ENCODE measurements at regions not wholly inside any gene's neighbourhood (a gene's known extent, or its start where the extent isn't known, plus 50 kb on each side); places are given as distances from the start of the nearest gene placed in this dataset.

DNA sequence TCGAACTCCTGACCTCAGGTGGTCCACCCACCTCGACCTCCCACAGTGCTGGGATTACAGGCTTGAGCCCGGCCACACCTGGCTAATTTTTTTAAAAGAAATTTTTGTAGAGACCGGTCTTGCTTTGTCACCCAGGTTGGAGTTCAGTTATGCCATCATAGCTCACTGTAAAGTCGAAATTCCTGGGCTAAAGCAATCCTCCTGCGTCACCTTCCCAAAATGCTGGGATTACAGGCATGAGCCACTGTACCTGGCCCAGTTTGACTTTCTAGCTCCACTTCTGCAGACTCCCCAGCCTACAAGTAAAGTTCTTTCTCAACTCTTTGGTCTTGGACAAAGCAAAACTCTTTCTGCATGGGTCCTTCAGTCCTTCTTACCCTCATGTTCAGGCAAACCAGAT is 214.1 kb downstream of the SKIDA1 start:
- no peak for DNase-seq (ENCODE audit: low spot score)
- no peaks in the 10 kb centered on the region for H3K79me1 ChIP-seq (ENCODE audit: low read depth, low read length)
- no peak overlapping the region for H3K18ac ChIP-seq (ENCODE audit: low read length)
- no peak overlapping the region for H4K8ac ChIP-seq (ENCODE audit: low read depth, low read length)
- no peak overlapping the region for H2BK5ac ChIP-seq (ENCODE audit: low read length)
- H3K27ac ChIP-seq (replicated peaks; ENCODE audit: low read length) = no peak overlapping the region
- peaks cover 14 to 23% of the 10 kb centered on the region in 2 donors for H3K4me1 ChIP-seq (ENCODE audit: control insufficient read depth in 2 of 2, insufficient read depth in 1 of 2, low read depth in 1 of 2, low read length in 2 of 2)
- H3K9ac ChIP-seq (ENCODE audit: low read depth, low read length, poor library complexity) = no peak overlapping the region
- WGBS, 2 donors (ENCODE audit: extremely low coverage in 2 of 2, insufficient read length in 2 of 2, insufficient replicate concordance in 1 of 2) = no CpG with 5 or more reads among the region's 6 CpGs
- no peaks in the 10 kb centered on the region for H3K9me3 ChIP-seq (replicated peaks in 1 of 2; ENCODE audit: control insufficient read depth in 2 of 2, insufficient read depth in 1 of 2, low read depth in 1 of 2, low read length in 2 of 2)
- no peak overlapping the region for H3K14ac ChIP-seq (ENCODE audit: low read length)
- no peak overlapping the region for H2AFZ ChIP-seq (ENCODE audit: low read length)
- no peaks in the 10 kb centered on the region for H3K27me3 ChIP-seq (ENCODE audit: control insufficient read depth in 3 of 3, insufficient read depth in 3 of 3, low read depth in 1 of 3, low read length in 3 of 3)
- no peak overlapping the region for H2AK5ac ChIP-seq (ENCODE audit: low read depth, low read length)
- no peak overlapping the region for H2BK12ac ChIP-seq (ENCODE audit: low read length)
- no peak overlapping the region for H3K23ac ChIP-seq (ENCODE audit: low read depth, low read length, poor library complexity)
- H2BK15ac ChIP-seq (ENCODE audit: low read length) = no peak overlapping the region
- no peak overlapping the region for H2BK120ac ChIP-seq (ENCODE audit: low read depth, low read length)
- H3K36me3 ChIP-seq (replicated peaks in 1 of 2; ENCODE audit: control insufficient read depth in 2 of 2, insufficient read depth in 2 of 2, low read length in 2 of 2) = no peaks in the 10 kb centered on the region
- no peak overlapping the region for H3K4ac ChIP-seq (ENCODE audit: low read length)
- no peak overlapping the region for H3K4me3 ChIP-seq (ENCODE audit: low read length in 2 of 2)
- no peak overlapping the region for H4K91ac ChIP-seq (ENCODE audit: low read depth, low read length, poor library complexity)
- no peak overlapping the region for H3K4me2 ChIP-seq (ENCODE audit: insufficient read depth, low read length, poor library complexity, severe bottlenecking)

DNA sequence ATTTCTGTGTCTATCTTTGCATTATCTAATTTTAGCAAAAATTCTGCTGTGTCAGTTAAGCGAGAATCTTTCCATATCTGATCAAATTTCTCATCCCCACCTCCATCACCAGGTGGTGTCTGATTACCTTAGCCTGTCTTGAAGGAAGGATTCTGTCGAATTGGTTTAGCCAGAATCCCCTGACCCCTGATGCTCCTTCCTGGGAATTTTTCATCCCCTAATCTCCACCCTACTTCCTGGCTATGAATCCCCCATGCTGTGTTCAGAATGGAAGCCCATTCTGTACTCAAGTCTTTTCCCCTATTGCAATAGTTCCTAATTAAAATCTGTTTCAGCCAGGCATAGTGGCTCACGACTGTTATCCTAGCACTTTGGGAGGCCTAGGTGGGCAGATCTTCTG is 216.1 kb downstream of the SKIDA1 start:
- Histone ChIP-seq H3K18ac (ENCODE audit: low read length) (no peak overlapping the region), H3K23ac (ENCODE audit: low read depth, low read length, poor library complexity) (no peak overlapping the region), H2BK5ac (ENCODE audit: low read length) (no peak overlapping the region), H3K27ac (replicated peaks; ENCODE audit: low read length) (no peak overlapping the region), H3K79me1 (ENCODE audit: low read depth, low read length) (no peaks in the 10 kb centered on the region), H3K4me1 (ENCODE audit: control insufficient read depth in 2 of 2, insufficient read depth in 1 of 2, low read depth in 1 of 2, low read length in 2 of 2) (peaks cover 3 to 12% of the 10 kb centered on the region in 2 donors), H3K9ac (ENCODE audit: low read depth, low read length, poor library complexity) (no peak overlapping the region), H3K4me3 (ENCODE audit: low read length in 2 of 2) (no peak overlapping the region), H4K91ac (ENCODE audit: low read depth, low read length, poor library complexity) (no peak overlapping the region), H2BK12ac (ENCODE audit: low read length) (no peak overlapping the region), H4K8ac (ENCODE audit: low read depth, low read length) (no peak overlapping the region), H3K4ac (ENCODE audit: low read length) (no peak overlapping the region), H3K4me2 (ENCODE audit: insufficient read depth, low read length, poor library complexity, severe bottlenecking) (no peak overlapping the region), H3K36me3 (replicated peaks in 1 of 2; ENCODE audit: control insufficient read depth in 2 of 2, insufficient read depth in 2 of 2, low read length in 2 of 2) (no peaks in the 10 kb centered on the region), H2BK15ac (ENCODE audit: low read length) (no peak overlapping the region), H3K9me3 (replicated peaks in 1 of 2; ENCODE audit: control insufficient read depth in 2 of 2, insufficient read depth in 1 of 2, low read depth in 1 of 2, low read length in 2 of 2) (no peaks in the 10 kb centered on the region), H3K27me3 (ENCODE audit: control insufficient read depth in 3 of 3, insufficient read depth in 3 of 3, low read depth in 1 of 3, low read length in 3 of 3) (no peaks in the 10 kb centered on the region), H2BK120ac (ENCODE audit: low read depth, low read length) (no peak overlapping the region), H2AFZ (ENCODE audit: low read length) (no peak overlapping the region), H2AK5ac (ENCODE audit: low read depth, low read length) (no peak overlapping the region), H3K14ac (ENCODE audit: low read length) (no peak overlapping the region)
- no peak for DNase-seq (ENCODE audit: low spot score)
- no CpG with 5 or more reads among the region's 3 CpGs for WGBS, 2 donors (ENCODE audit: extremely low coverage in 2 of 2, insufficient read length in 2 of 2, insufficient replicate concordance in 1 of 2)

DNA sequence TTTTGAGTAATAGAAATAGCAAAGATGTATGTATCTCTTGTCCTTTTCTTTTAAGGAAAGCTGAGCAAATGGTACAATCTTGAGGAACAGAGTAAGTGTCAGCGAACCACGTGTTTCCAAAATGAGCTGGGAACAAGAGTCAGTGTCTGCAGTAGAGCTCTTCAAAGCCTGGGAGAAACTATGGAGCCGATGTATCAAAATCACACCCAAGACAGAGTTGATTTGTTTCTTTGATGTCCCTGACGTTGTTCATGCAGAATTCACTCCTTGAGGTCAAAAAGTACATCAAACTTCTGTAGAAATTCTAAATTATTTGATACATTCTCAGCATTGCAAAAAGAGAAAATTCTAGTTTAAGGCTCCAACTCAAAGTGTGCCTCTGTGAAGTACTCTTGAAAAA is 216.5 kb downstream of the SKIDA1 start:
- Histone ChIP-seq H2BK12ac (ENCODE audit: low read length) (no peak overlapping the region), H3K9me3 (replicated peaks in 1 of 2; ENCODE audit: control insufficient read depth in 2 of 2, insufficient read depth in 1 of 2, low read depth in 1 of 2, low read length in 2 of 2) (no peaks in the 10 kb centered on the region), H4K8ac (ENCODE audit: low read depth, low read length) (no peak overlapping the region), H3K79me1 (ENCODE audit: low read depth, low read length) (no peaks in the 10 kb centered on the region), H3K27me3 (ENCODE audit: control insufficient read depth in 3 of 3, insufficient read depth in 3 of 3, low read depth in 1 of 3, low read length in 3 of 3) (no peaks in the 10 kb centered on the region), H2BK120ac (ENCODE audit: low read depth, low read length) (no peak overlapping the region), H3K36me3 (replicated peaks in 1 of 2; ENCODE audit: control insufficient read depth in 2 of 2, insufficient read depth in 2 of 2, low read length in 2 of 2) (no peaks in the 10 kb centered on the region), H3K18ac (ENCODE audit: low read length) (no peak overlapping the region), H4K91ac (ENCODE audit: low read depth, low read length, poor library complexity) (no peak overlapping the region), H3K14ac (ENCODE audit: low read length) (no peak overlapping the region), H2AFZ (ENCODE audit: low read length) (no peak overlapping the region), H2BK15ac (ENCODE audit: low read length) (no peak overlapping the region), H3K9ac (ENCODE audit: low read depth, low read length, poor library complexity) (no peak overlapping the region), H3K4me2 (ENCODE audit: insufficient read depth, low read length, poor library complexity, severe bottlenecking) (no peak overlapping the region), H2AK5ac (ENCODE audit: low read depth, low read length) (no peak overlapping the region), H3K4ac (ENCODE audit: low read length) (no peak overlapping the region), H2BK5ac (ENCODE audit: low read length) (no peak overlapping the region), H3K4me1 (ENCODE audit: control insufficient read depth in 2 of 2, insufficient read depth in 1 of 2, low read depth in 1 of 2, low read length in 2 of 2) (peaks cover 3 to 7% of the 10 kb centered on the region in 2 donors), H3K27ac (replicated peaks; ENCODE audit: low read length) (no peak overlapping the region), H3K23ac (ENCODE audit: low read depth, low read length, poor library complexity) (no peak overlapping the region), H3K4me3 (ENCODE audit: low read length in 2 of 2) (no peak overlapping the region)
- no CpG with 5 or more reads among the region's 4 CpGs for WGBS, 2 donors (ENCODE audit: extremely low coverage in 2 of 2, insufficient read length in 2 of 2, insufficient replicate concordance in 1 of 2)
- no peak for DNase-seq (ENCODE audit: low spot score)

DNA sequence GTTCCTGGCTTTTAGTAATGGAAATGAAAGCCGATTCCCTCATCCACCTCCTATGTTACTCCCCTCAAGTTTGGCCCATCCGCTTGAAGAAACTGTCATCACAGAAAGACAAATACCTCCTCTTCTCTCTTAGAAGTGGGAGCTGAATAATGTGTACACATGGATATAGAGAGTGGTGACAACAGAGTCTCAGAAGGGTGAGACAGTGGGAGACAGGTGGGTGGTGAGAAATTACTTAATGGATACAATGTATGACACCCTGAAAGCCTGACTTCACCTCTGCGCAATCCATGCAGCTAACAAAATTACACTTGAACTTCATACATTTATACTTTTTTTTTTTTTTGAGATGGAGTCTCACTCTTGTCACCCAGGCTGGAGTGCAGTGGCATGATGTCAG is 217.5 kb downstream of the SKIDA1 start:
- Histone ChIP-seq H3K18ac (ENCODE audit: low read length) (no peak overlapping the region), H3K4me1 (ENCODE audit: control insufficient read depth in 2 of 2, insufficient read depth in 1 of 2, low read depth in 1 of 2, low read length in 2 of 2) (peaks cover 0 to 3% of the 10 kb centered on the region in 2 donors), H4K8ac (ENCODE audit: low read depth, low read length) (no peak overlapping the region), H3K23ac (ENCODE audit: low read depth, low read length, poor library complexity) (no peak overlapping the region), H2BK120ac (ENCODE audit: low read depth, low read length) (no peak overlapping the region), H3K79me1 (ENCODE audit: low read depth, low read length) (no peaks in the 10 kb centered on the region), H2AFZ (ENCODE audit: low read length) (no peak overlapping the region), H4K91ac (ENCODE audit: low read depth, low read length, poor library complexity) (no peak overlapping the region), H3K4me3 (ENCODE audit: low read length in 2 of 2) (no peak overlapping the region), H3K4ac (ENCODE audit: low read length) (no peak overlapping the region), H3K27ac (replicated peaks; ENCODE audit: low read length) (no peak overlapping the region), H3K9me3 (replicated peaks in 1 of 2; ENCODE audit: control insufficient read depth in 2 of 2, insufficient read depth in 1 of 2, low read depth in 1 of 2, low read length in 2 of 2) (no peaks in the 10 kb centered on the region), H2BK5ac (ENCODE audit: low read length) (no peak overlapping the region), H3K4me2 (ENCODE audit: insufficient read depth, low read length, poor library complexity, severe bottlenecking) (no peak overlapping the region), H3K27me3 (ENCODE audit: control insufficient read depth in 3 of 3, insufficient read depth in 3 of 3, low read depth in 1 of 3, low read length in 3 of 3) (no peaks in the 10 kb centered on the region), H2BK12ac (ENCODE audit: low read length) (no peak overlapping the region), H2AK5ac (ENCODE audit: low read depth, low read length) (no peak overlapping the region), H3K14ac (ENCODE audit: low read length) (no peak overlapping the region), H3K36me3 (replicated peaks in 1 of 2; ENCODE audit: control insufficient read depth in 2 of 2, insufficient read depth in 2 of 2, low read length in 2 of 2) (no peaks in the 10 kb centered on the region), H2BK15ac (ENCODE audit: low read length) (no peak overlapping the region), H3K9ac (ENCODE audit: low read depth, low read length, poor library complexity) (no peak overlapping the region)
- no CpG with 5 or more reads among the region's 3 CpGs for WGBS, 2 donors (ENCODE audit: extremely low coverage in 2 of 2, insufficient read length in 2 of 2, insufficient replicate concordance in 1 of 2)
- no peak for DNase-seq (ENCODE audit: low spot score)

All from neuronal stem cell (in vitro differentiated cells).